H9 (cell line): ENCODE measurements at regions not wholly inside any gene's neighbourhood (a gene's known extent, or its start where the extent isn't known, plus 50 kb on each side); places are given as distances from the start of the nearest gene placed in this dataset.

Experiments used
- DNase-seq: peaks from one replicate; pipeline ENCODE4 v3.0.0-alpha.2; 2017
- H2AFZ ChIP-seq: one replicate; pipeline ENCODE4 v1.6.1; 2013; ENCODE audit warnings: mild to moderate bottlenecking, low read length, control low read depth, moderate library complexity
- H2AK5ac ChIP-seq: 2 replicates; pipeline ENCODE4 v1.6.1; 2013; ENCODE audit warnings: low read length, control low read depth, mixed read lengths; ENCODE audit not compliant: insufficient read length
- H2BK120ac ChIP-seq: one replicate; pipeline ENCODE4 v1.6.1; 2013; ENCODE audit warnings: low read depth, mild to moderate bottlenecking, low read length, control low read depth, inconsistent platforms; ENCODE audit not compliant: poor library complexity, severe bottlenecking
- H2BK12ac ChIP-seq: 2 replicates; pipeline ENCODE4 v1.6.1; 2013; ENCODE audit warnings: low read length, control low read depth, mixed read lengths, low read depth; ENCODE audit not compliant: insufficient read length
- H2BK15ac ChIP-seq: 2 replicates; pipeline ENCODE4 v1.6.1; 2013; ENCODE audit warnings: low read depth, low read length, control low read depth
- H2BK20ac ChIP-seq: one replicate; pipeline ENCODE4 v1.6.1; 2013; ENCODE audit warnings: low read depth, mild to moderate bottlenecking, low read length, control low read depth, inconsistent platforms; ENCODE audit not compliant: poor library complexity, severe bottlenecking
- H2BK5ac ChIP-seq: 2 replicates; pipeline ENCODE4 v1.6.1; 2013; ENCODE audit warnings: low read length, control low read depth, mixed read lengths; ENCODE audit not compliant: insufficient read length
- H3K14ac ChIP-seq: 2 replicates; pipeline ENCODE4 v1.6.1; 2013; ENCODE audit warnings: low read length, control low read depth; ENCODE audit not compliant: insufficient read depth
- H3K18ac ChIP-seq: 2 replicates; pipeline ENCODE4 v1.6.1; 2013; ENCODE audit warnings: low read depth, mild to moderate bottlenecking, mixed read lengths, low read length, control low read depth; ENCODE audit not compliant: insufficient read length
- H3K23ac ChIP-seq: 2 replicates; pipeline ENCODE4 v1.6.1; 2013; ENCODE audit warnings: low read length, control low read depth, mixed read lengths, low read depth; ENCODE audit not compliant: insufficient read length
- H3K23me2 ChIP-seq: 2 replicates; pipeline ENCODE4 v1.6.1; 2013; ENCODE audit warnings: low read depth, mild to moderate bottlenecking, mixed read lengths, low read length, control low read depth; ENCODE audit not compliant: insufficient read length, poor library complexity, severe bottlenecking
- H3K27ac ChIP-seq: 2 replicates; pipeline ENCODE4 v1.5.1; 2013; ENCODE audit warnings: low read length, control low read depth, mixed read lengths, low read depth; ENCODE audit not compliant: insufficient read length
- H3K27me3 ChIP-seq: 2 replicates; pipeline ENCODE4 v1.6.1; 2013; ENCODE audit warnings: low read length, control low read depth, inconsistent platforms; ENCODE audit not compliant: insufficient read depth
- H3K4ac ChIP-seq: 2 replicates; pipeline ENCODE4 v1.6.1; 2013; ENCODE audit warnings: low read depth, mild to moderate bottlenecking, control low read depth, inconsistent platforms, low read length, moderate library complexity
- H3K4me1 ChIP-seq: 2 replicates; pipeline ENCODE4 v1.6.1; 2013; ENCODE audit warnings: low read length, control low read depth, inconsistent platforms; ENCODE audit not compliant: insufficient read depth
- H3K4me2 ChIP-seq: 2 replicates; pipeline ENCODE4 v1.6.1; 2013; ENCODE audit warnings: low read length, control low read depth, mixed read lengths; ENCODE audit not compliant: insufficient read length, insufficient read depth
- H3K56ac ChIP-seq: 2 replicates; pipeline ENCODE4 v1.6.1; 2013; ENCODE audit warnings: low read depth, mild to moderate bottlenecking, mixed read lengths, low read length, control low read depth; ENCODE audit not compliant: insufficient read length
- H3K79me1 ChIP-seq: 2 replicates; pipeline ENCODE4 v1.6.1; 2013; ENCODE audit warnings: low read depth, mild to moderate bottlenecking, moderate library complexity, low read length, control low read depth, inconsistent platforms; ENCODE audit not compliant: insufficient read depth, poor library complexity, severe bottlenecking
- H3K79me2 ChIP-seq: 2 replicates; pipeline ENCODE4 v1.6.1; 2013; ENCODE audit warnings: low read length, control low read depth, inconsistent platforms; ENCODE audit not compliant: insufficient read depth
- H3K9ac ChIP-seq: 2 replicates; pipeline ENCODE4 v1.6.1; 2013; ENCODE audit warnings: low read length, control low read depth, mixed read lengths; ENCODE audit not compliant: insufficient read length; ENCODE audit errors: extremely low read depth
- H3K9me3 ChIP-seq: one replicate; pipeline ENCODE4 v1.6.1; 2013; ENCODE audit warnings: low read depth, low read length, inconsistent platforms; ENCODE audit not compliant: control insufficient read depth
- H3T11ph ChIP-seq: one replicate; pipeline ENCODE4 v1.6.1; 2013; ENCODE audit warnings: mild to moderate bottlenecking, low read length, control low read depth, inconsistent platforms
- H4K20me1 ChIP-seq: one replicate; pipeline ENCODE4 v1.6.1; 2013; ENCODE audit not compliant: control insufficient read depth, insufficient read length, insufficient read depth
- H4K5ac ChIP-seq: 2 replicates; pipeline ENCODE4 v1.6.1; 2013; ENCODE audit warnings: low read depth, mild to moderate bottlenecking, mixed read lengths, low read length, control low read depth; ENCODE audit not compliant: insufficient read length
- H4K8ac ChIP-seq: replicated peaks from 2 replicates; pipeline ENCODE4 v1.6.1; 2013; ENCODE audit warnings: low read length, control low read depth, mixed read lengths, low read depth; ENCODE audit not compliant: insufficient read length
- H4K91ac ChIP-seq: 2 replicates; pipeline ENCODE4 v1.6.1; 2013; ENCODE audit warnings: low read depth, mild to moderate bottlenecking, moderate library complexity, mixed read lengths, low read length, control low read depth; ENCODE audit not compliant: insufficient read length
- H3K27ac Mint-ChIP-seq, 3 experiments: 2 replicates in 2 of 3; 3 replicates in 1 of 3; pipeline ENCODE4 v1.8.0; 2020 to 2021; ENCODE audit warnings: mixed read lengths in 3 of 3, mild to moderate bottlenecking in 1 of 3, moderate library complexity in 1 of 3
- H3K27me3 Mint-ChIP-seq: 2 replicates; pipeline ENCODE4 v1.8.0; 2021; ENCODE audit warnings: low read depth, mild to moderate bottlenecking, moderate library complexity, mixed read lengths
- H3K36me3 Mint-ChIP-seq, 3 experiments: 2 replicates in 2 of 3; 3 replicates in 1 of 3; pipeline ENCODE4 v1.8.0; 2020 to 2021; ENCODE audit warnings: low read depth in 3 of 3, mixed read lengths in 3 of 3; ENCODE audit not compliant: insufficient read depth in 1 of 3
- H3K4me1 Mint-ChIP-seq, 2 experiments: 2 replicates each; pipeline ENCODE4 v1.8.0; 2020; ENCODE audit warnings: mixed read lengths in 2 of 2
- H3K4me3 Mint-ChIP-seq, 2 experiments: 2 replicates in 1 of 2; 3 replicates in 1 of 2; pipeline ENCODE4 v1.8.0; 2020 to 2021; ENCODE audit warnings: mild to moderate bottlenecking in 2 of 2, mixed read lengths in 2 of 2, moderate library complexity in 1 of 2
- H3K9me3 Mint-ChIP-seq, 2 experiments: 2 replicates in 1 of 2; 3 replicates in 1 of 2; pipeline ENCODE4 v1.8.0; 2020; ENCODE audit warnings: mild to moderate bottlenecking in 2 of 2, mixed read lengths in 2 of 2, moderate library complexity in 1 of 2
- WGBS: extraction: QIAGEN DNeasy Blood & Tissue Kit; methylation state at CpG from one replicate; pipeline ENCODE4 v1.1.7; 2013; ENCODE audit warnings: missing lambda C conversion rate, low lambda C conversion rate, mixed read lengths; ENCODE audit not compliant: insufficient read length; ENCODE audit errors: extremely low coverage; 5-methylcytosine and 5-hydroxymethylcytosine counted together
- TF ChIP-seq, protein P1 (sequence below): fragments of 200-600 bp; sonication (generic); conservative IDR thresholded peaks from 3 replicates; pipeline ENCODE4 v1.8.0; 2021; ENCODE audit warnings: antibody characterized with exemption, mild to moderate bottlenecking

DNA sequence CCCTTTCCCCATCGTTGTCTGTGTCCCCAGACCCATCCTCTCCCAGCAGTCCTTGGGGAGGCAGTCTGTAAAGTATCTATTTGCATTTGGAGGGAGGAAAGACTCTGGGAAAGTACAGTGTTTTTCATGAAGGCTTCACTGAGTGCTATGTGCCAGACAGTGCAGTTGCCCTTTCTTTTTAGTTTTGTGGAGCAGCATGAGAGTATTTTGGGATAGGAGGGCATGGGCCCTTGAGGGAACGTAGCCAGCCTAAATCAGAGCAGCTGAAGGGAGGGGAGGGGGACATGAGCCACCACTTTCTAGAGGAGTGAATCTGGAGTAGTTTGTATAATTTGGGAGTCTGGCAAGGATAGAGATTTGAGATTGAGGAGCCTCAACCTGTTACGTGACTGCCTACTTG lies 404.0 kb upstream of the KAZN start:
- no CpG with 5 or more reads among the region's 3 CpGs for WGBS
- no peak for DNase-seq
- Histone ChIP-seq H3K23me2 (no peaks in the 10 kb centered on the region), H3K9me3 (no peaks in the 10 kb centered on the region), H3K79me1 (no peaks in the 10 kb centered on the region), H3K4me2 (no peak overlapping the region), H4K20me1 (no peaks in the 10 kb centered on the region), H3K14ac (no peak overlapping the region), H3K4me1 (no peaks in the 10 kb centered on the region), H2AFZ (no peak overlapping the region), H2AK5ac (no peak overlapping the region), H2BK20ac (no peak overlapping the region), H3K4ac (no peak overlapping the region), H3T11ph (no peak overlapping the region), H3K27me3 (no peaks in the 10 kb centered on the region), H3K56ac (no peak overlapping the region), H3K23ac (no peak overlapping the region), H2BK15ac (no peak overlapping the region), H3K27ac (no peak overlapping the region), H2BK120ac (no peak overlapping the region), H3K79me2 (no peaks in the 10 kb centered on the region), H4K5ac (no peak overlapping the region), H3K18ac (no peak overlapping the region), H3K9ac (no peak overlapping the region), H4K8ac (no peak overlapping the region), H4K91ac (no peak overlapping the region), H2BK12ac (no peak overlapping the region), H2BK5ac (no peak overlapping the region)
- Mint-ChIP-seq H3K4me1 (peaks cover 0 to 5% of the 10 kb centered on the region in 2 experiments; a peak in 2 of 4 replicates), H3K36me3 (peaks cover 0 to 4% (median 2%) of the 10 kb centered on the region in 3 experiments; a peak in 2 of 7 replicates), H3K27me3 (peaks cover 4% of the 10 kb centered on the region; the same call in 1 of the 2 replicates), H3K27ac (no peak overlapping the region), H3K4me3 (no peak overlapping the region), H3K9me3 (peaks cover 3% of the 10 kb centered on the region in 2 experiments; a peak in 2 of 5 replicates)
- TF ChIP-seq, protein P1, sequence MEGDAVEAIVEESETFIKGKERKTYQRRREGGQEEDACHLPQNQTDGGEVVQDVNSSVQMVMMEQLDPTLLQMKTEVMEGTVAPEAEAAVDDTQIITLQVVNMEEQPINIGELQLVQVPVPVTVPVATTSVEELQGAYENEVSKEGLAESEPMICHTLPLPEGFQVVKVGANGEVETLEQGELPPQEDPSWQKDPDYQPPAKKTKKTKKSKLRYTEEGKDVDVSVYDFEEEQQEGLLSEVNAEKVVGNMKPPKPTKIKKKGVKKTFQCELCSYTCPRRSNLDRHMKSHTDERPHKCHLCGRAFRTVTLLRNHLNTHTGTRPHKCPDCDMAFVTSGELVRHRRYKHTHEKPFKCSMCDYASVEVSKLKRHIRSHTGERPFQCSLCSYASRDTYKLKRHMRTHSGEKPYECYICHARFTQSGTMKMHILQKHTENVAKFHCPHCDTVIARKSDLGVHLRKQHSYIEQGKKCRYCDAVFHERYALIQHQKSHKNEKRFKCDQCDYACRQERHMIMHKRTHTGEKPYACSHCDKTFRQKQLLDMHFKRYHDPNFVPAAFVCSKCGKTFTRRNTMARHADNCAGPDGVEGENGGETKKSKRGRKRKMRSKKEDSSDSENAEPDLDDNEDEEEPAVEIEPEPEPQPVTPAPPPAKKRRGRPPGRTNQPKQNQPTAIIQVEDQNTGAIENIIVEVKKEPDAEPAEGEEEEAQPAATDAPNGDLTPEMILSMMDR = no peak
